Ovary (tissue), 7 donors: ENCODE measurements at regions not wholly inside any gene's neighbourhood (a gene's known extent, or its start where the extent isn't known, plus 50 kb on each side); places are given as distances from the start of the nearest gene placed in this dataset.
"Not testable (repeated sequence)": the region's sequence is repeated elsewhere in the genome, so short reads cannot be mapped to it uniquely, and the experiment has no call there.

Experiments used
- DNase-seq, 5 donors: peaks; one replicate each; pipeline ENCODE4 v3.0.0-alpha.2; 2019 to 2020
- H3K27ac ChIP-seq, 2 donors: fragments of 200-600 bp; one replicate each; pipeline versions ENCODE4 v1.5.1 to v1.8.0; 2019 to 2022
- H3K27me3 ChIP-seq: fragments of 200-600 bp; one replicate; pipeline ENCODE4 v1.8.0; 2022
- H3K36me3 ChIP-seq: fragments of 200-600 bp; sonication (generic); one replicate; pipeline ENCODE4 v1.5.1; 2019
- H3K4me1 ChIP-seq: one replicate; pipeline ENCODE4 v1.8.1; 2013; ENCODE audit warnings: mild to moderate bottlenecking, moderate library complexity; ENCODE audit not compliant: insufficient read depth
- H3K4me3 ChIP-seq: fragments of 200-600 bp; sonication (generic); one replicate; pipeline ENCODE4 v1.5.1; 2017
- H3K9me3 ChIP-seq, 2 donors: fragments of 200-600 bp in 1 of 2; sonication (generic) in 1 of 2; one replicate each; pipeline versions ENCODE4 v1.5.1 to v1.8.1; 2013 to 2019; ENCODE audit warnings: mild to moderate bottlenecking in 1 of 2, moderate library complexity in 1 of 2
- CTCF ChIP-seq, 3 donors: fragments of 450-650 bp in 2 of 3; fragments of 200-600 bp in 1 of 3; IDR thresholded peaks; one replicate each; pipeline versions ENCODE4 v1.5.1 to v1.8.0; 2016 to 2022; ENCODE audit warnings: antibody characterized with exemption in 3 of 3, mild to moderate bottlenecking in 1 of 3
- EP300 ChIP-seq: sonication (generic); formaldehyde crosslinking; IDR thresholded peaks from one replicate; pipeline ENCODE4 v1.6.1; 2017; ENCODE audit warnings: antibody characterized with exemption
- POLR2A ChIP-seq: fragments of 450-650 bp; IDR thresholded peaks from one replicate; pipeline ENCODE4 v1.6.1; 2017; ENCODE audit warnings: antibody characterized with exemption, mild to moderate bottlenecking, moderate library complexity
- WGBS, 3 donors: extraction: QIAGEN DNeasy Blood & Tissue Kit in 1 of 3; methylation state at CpG; one replicate each; pipeline versions ENCODE4 v1.1.5 to v1.1.7; 2013 to 2017; 5-methylcytosine and 5-hydroxymethylcytosine counted together
- intact Hi-C, 4 donors: fragments of 100-400 bp; cut with DNase I; formaldehyde crosslinking; loops; one replicate each; pipeline versions ENCODE4 v1.11.0 to v1.15.1; 2022 to 2023
- donor health status: DM: no; HTN: no; CAD: no; lungs with moderate emphysema.
- donor health status: DM: no; HTN: no; CAD: no.
- donor health status: Bipolar disorder and iron deficiency.
- donor health status: DM: no; HTN: no; CAD: no.
- donor health status: DM: yes; HTN: yes; CAD: no.

GRCh38 chr6:86407128-86407527, 530.2 kb upstream of the HTR1E start:
- no peak for TF ChIP-seq EP300
- no peak for TF ChIP-seq CTCF (IDR thresholded peaks at IDR 0.05)
- no peak for TF ChIP-seq POLR2A
- no peak overlapping the region for H3K27ac ChIP-seq
- no peaks in the 10 kb centered on the region for H3K9me3 ChIP-seq
- H3K27me3 ChIP-seq, result no peaks in the 10 kb centered on the region
- WGBS, 3 donors, result 10 to 14% (median 11%) methylated on average over 2 of the region's 2 CpGs
- intact Hi-C loops, result no loop called here
- no peaks in the 10 kb centered on the region for H3K4me1 ChIP-seq
- no peaks in the 10 kb centered on the region for H3K36me3 ChIP-seq
- no peak for DNase-seq
- no peak overlapping the region for H3K4me3 ChIP-seq

GRCh38 chr6:86392850-86393249, 544.5 kb upstream of the HTR1E start:
- DNase-seq, H3K4me3 ChIP-seq, H3K36me3 ChIP-seq, intact Hi-C loops, H3K27me3 ChIP-seq, H3K27ac ChIP-seq, H3K4me1 ChIP-seq, H3K9me3 ChIP-seq: not testable (repeated sequence)
- 79 to 82% (median 82%) methylated on average over 3 of the region's 3 CpGs for WGBS, 3 donors

GRCh38 chr6:86380571-86381125, 556.7 kb upstream of the HTR1E start:
- H3K27ac ChIP-seq, result no peak overlapping the region
- no peaks in the 10 kb centered on the region for H3K9me3 ChIP-seq
- intact Hi-C loops, result no loop called here
- H3K36me3 ChIP-seq, result no peaks in the 10 kb centered on the region
- 88 to 91% (median 91%) methylated on average over 3 of the region's 3 CpGs for WGBS, 3 donors
- no peaks in the 10 kb centered on the region for H3K27me3 ChIP-seq
- TF ChIP-seq EP300, result no peak
- TF ChIP-seq CTCF (IDR thresholded peaks at IDR 0.05), result no peak
- no peak for TF ChIP-seq POLR2A
- H3K4me1 ChIP-seq, result no peaks in the 10 kb centered on the region
- no peak for DNase-seq
- no peak overlapping the region for H3K4me3 ChIP-seq

DNA sequence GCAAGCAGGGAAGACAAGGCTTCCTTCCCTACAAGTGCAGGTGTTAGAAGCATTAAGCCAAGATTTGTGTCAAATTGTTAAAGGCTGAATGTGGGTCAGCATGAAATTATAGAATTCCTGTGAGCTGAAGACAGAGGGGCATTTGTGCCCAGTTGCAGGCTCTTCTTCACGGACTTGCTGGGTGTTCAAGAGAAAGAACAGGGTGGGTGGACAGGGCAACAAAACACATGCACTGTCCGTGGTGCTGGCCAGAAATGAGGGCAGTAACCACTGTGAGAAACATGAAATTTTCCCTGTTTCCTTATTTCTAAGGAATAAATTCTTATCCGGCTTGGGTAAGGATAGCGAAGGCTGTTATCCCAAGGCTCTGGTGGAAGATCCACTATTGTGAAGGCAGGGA, 579.5 kb upstream of the HTR1E start:
- H3K27ac ChIP-seq, result no peak overlapping the region
- DNase-seq, result no peak
- no peak for TF ChIP-seq POLR2A
- TF ChIP-seq CTCF (IDR thresholded peaks at IDR 0.05), result no peak
- no peak for TF ChIP-seq EP300
- H3K4me3 ChIP-seq, result no peak overlapping the region
- intact Hi-C loops, result no loop called here
- H3K9me3 ChIP-seq, result no peaks in the 10 kb centered on the region
- WGBS, 3 donors, result 56 to 63% (median 56%) methylated on average over 4 of the region's 4 CpGs
- H3K4me1 ChIP-seq, result no peaks in the 10 kb centered on the region
- H3K36me3 ChIP-seq, result no peaks in the 10 kb centered on the region
- no peaks in the 10 kb centered on the region for H3K27me3 ChIP-seq

- TF ChIP-seq POLR2A (no peak), CTCF (IDR thresholded peaks at IDR 0.05) (no peak), EP300 (no peak)
- no peaks in the 10 kb centered on the region for H3K27me3 ChIP-seq
- DNase-seq, result no peak
Observed at GRCh38 chr6:86355271-86355670, 582.1 kb upstream of the HTR1E start.

More at GRCh38 chr6:86355271-86355670, 582.1 kb upstream of the HTR1E start:
- no peaks in the 10 kb centered on the region for H3K9me3 ChIP-seq
- intact Hi-C loops, result no loop called here
- no peaks in the 10 kb centered on the region for H3K4me1 ChIP-seq
- no peak overlapping the region for H3K4me3 ChIP-seq
- no peak overlapping the region for H3K27ac ChIP-seq
- no peaks in the 10 kb centered on the region for H3K36me3 ChIP-seq
